HG03457 (cell line): ENCODE measurements at regions not wholly inside any gene's neighbourhood (a gene's known extent, or its start where the extent isn't known, plus 50 kb on each side); places are given as distances from the start of the nearest gene placed in this dataset.
"Not testable (repeated sequence)": the region's sequence is repeated elsewhere in the genome, so short reads cannot be mapped to it uniquely, and the experiment has no call there.

Source experiments
- ATAC-seq: cut with Tn5 transposase; IDR thresholded peaks from one replicate; pipeline ENCODE4 v1.9.1; 2021; ENCODE audit warnings: moderate number of reproducible peaks; ENCODE audit not compliant: unreplicated experiment

DNA sequence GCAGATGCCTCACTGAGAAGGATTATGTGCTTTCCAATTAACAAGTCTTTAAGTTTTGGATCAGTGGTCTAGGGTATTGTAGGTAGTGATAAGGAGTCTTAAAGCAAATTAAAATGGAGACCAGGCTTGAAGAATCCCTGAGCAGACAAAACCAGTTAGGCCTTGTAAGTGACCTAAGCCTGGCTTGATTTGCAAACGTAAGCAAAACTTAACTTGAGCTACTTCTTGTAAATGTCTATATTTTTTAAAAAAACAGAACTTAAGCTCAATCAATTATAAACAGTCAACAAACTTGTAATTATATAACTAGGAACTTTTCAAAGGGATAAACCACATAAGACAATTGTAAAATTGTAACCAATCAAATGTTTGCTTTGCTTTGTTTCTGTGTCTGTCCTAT lies 72.7 kb upstream of the NALF2 start:
- no peak for ATAC-seq

DNA sequence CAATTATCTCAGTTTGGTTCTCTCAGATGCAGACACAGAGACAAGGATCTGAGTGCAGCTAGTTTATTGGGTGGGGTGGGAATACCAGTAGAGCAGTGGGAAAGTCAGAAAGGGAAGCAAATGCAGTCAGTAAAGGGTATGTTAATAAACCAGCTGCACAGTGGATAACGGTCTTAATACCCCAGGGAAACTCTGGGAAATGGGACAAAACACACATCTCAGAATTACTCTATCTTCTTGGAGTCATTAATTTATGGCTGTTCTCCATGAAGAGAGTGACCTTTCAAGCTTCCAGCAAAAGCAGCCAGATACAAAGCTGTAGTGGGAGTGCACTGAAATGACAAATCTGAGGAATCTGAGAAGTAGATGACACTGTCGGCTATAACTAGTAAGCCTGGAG lies 73.3 kb upstream of the NALF2 start:
- no peak for ATAC-seq

DNA sequence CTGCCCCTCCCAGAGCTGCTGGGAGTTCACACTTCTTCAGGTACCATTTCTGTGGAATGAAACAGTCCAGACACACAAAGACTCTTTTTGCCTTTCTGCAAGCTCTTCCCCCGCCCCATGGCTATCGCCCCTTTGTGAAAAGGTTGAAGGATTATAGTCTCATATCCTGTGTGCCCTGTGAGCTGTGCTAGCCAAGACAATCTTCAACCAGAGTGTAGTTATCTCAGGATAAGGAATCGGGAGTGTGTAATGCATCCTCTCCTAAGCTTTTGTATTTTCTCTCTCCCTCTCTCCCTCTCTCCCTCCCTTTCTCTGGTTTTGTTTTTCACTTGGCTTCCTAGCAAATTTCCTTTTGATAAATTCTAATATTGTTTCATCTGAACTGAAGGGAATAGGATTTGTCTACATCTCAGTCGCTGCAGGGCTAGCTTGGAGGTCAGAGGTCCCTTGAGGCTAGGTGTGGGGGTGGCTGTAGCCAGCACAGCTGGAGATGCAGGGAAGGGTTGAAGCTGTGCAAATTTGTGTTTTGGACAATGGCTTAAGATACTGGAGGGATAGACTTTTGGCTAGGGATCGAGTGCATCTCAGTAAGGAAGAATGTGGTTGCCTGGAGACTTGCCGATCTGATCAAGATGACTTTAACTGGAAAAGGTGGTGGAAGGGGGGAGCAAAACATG lies 74.6 kb upstream of the NALF2 start:
- ATAC-seq, result no peak

DNA sequence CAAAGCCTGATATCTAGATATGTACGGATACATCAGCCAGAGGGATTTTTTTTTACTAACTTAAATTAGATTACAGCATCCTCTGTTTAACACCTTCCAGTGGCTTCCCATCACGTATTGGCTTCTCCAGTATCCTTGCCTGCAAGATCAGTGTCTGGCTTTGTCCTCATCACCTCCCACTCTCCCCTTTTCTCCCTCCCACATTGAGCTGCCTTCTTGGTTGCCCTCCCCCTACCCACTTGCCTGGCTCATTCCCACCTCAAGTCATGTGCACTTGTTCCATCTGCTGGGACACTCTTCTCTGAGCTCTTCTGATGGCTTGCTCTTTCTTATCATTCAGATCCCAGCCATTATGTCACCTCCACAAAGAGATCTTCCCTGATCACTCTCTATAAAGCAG lies 75.9 kb upstream of the NALF2 start:
- ATAC-seq, result no peak

DNA sequence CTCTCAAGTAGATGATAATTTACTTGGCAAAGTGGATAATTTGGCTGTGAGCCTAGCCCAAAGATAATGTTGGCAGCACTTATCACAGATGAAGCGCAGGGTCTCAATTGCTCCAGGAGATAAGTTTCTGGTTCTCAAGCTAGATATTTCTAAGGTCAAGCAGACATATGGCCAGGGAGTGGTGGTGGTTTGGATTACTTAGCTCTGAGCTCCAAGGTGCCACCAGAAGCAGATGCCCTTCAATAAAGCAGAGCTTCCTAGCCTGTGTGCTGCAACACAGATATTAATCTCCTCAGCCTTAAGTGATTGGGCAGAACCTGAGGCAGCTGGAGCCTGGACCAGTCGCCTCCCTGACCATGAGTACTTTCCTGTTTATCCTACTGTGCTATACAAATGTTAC lies 79.2 kb upstream of the NALF2 start:
- no peak for ATAC-seq

DNA sequence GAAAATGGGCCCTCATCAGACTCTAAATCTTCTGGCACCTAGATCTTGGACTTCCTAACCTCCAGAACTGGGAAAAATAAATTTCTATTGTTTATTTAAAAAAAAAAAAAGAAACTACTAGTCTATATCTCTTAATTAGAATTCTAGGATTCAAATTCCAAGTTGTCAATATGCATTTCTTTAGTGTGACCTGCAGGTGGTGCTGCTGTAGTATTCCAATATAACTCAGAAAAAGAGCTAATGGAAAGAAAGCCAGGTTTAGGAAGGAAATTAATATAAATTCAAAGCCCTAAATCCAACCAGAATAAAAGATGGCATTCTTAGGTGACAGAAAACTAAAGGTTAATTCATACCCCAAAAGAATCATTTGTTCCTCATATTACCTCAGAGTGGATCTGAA lies 80.0 kb upstream of the NALF2 start:
- ATAC-seq, result no peak

DNA sequence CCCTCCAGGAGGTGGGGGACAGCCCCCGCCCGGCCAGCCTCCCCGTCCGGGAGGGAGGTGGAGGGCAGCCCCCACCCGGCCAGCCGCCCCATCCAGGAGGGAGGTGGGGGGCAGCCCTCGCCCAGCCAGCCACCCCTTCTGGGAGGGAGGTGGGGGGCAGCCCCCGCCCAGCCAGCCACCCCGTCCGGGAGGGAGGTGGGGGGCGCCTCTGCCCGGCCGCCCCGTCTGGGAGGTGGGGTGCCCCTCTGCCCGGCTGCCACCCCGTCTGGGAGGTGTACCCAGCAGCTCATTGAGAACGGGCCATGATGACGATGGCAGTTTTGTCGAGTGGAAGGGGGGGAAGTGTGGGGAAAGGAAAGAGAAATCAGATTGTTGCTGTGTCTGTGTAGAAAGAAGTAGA lies 81.9 kb upstream of the NALF2 start:
- not testable (repeated sequence) for ATAC-seq

DNA sequence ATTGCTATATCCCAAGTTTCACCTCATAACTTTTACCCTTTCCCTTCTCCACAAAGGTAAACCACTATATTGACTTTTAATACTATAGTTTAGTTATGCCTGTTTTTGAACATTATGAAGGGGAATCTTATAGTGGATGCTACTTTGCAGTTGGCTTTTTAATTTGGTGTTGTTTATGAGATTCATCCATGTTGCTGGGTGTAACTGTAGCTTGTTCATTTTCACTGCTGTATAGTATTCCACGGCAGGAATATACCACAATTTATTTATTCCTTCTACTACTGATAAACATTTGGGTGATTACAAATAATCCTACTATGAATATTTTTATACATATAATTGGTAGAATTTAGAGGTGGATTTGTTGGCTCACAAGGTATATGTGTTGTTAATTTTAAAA lies 88.4 kb upstream of the NALF2 start:
- no peak for ATAC-seq

DNA sequence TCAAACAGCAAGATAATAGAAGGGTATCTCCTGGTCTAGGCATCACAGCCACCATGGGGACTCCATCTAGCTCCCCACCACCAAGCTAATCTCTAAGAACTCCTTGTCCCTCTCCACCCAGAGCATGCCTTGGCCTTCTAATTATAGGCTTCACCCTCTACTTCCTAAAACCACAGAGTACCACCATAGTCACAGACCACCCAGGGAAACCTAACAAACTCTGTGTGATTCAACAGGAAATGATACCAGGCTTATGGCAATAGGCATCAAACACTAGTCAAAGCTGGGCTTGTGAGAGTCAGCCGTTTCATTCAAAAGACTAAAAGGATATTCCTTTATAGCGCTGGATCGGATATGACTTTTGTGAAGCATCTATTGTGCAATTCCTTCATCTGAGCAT lies 91.5 kb upstream of the NALF2 start:
- no peak for ATAC-seq

DNA sequence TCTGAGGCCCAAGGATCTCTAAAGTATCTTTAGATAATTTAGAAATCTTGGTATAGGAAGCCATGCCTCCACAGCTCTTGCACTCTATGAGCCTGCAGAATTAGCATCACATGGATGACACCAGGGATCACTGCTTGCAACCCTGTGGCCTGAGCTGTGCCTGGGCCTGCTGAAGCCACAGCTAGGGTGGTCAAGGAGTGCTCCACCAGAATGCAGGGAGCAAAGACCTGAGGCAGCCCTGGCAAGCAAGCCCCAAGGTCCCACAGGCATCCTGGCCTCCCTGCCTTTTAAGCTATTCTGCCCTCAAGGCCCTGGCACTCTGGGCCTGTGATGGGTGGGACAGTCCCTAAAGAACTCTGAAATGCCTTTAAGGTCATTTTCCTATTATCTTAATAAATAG lies 105.2 kb upstream of the NALF2 start:
- ATAC-seq, result no peak

DNA sequence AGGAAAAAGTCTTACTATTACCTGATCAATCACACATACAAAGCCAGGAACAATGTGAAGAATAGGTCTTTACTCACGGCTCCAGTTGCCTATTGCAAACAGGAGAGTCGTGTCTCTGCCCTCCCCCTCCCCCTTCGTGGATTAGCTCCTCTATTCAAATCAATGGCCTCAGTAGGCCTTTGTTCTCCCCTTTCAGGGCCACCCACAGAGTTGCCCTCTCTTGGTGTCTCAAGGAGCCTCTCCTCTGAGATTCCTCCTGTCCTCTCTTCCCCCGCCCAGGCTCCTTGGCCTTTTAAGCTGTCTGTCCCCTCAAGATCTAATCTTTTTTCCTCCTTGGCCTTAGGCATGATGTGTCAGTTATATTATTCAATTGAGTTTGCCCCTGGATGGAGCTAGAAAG lies 107.2 kb upstream of the NALF2 start:
- ATAC-seq, result no peak

DNA sequence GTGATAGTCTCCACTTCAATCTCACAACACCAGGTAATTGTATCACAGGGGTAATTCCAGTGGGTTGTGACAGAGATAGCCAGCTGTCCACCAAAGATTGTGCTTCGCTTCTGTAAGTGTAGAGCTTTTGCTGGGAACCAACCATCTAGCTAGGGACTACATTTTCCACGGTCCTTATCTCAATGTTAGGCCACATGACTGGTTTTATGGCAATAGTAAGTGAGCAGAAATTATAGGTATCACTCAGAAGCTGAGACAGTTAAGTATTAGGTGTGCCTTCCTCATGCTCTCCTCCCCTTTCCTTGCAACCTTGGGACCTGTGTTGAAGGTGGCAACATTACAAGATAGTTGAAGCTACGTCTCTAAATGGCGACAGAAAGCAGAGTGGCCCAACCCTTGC lies 108.8 kb upstream of the NALF2 start:
- no peak for ATAC-seq

DNA sequence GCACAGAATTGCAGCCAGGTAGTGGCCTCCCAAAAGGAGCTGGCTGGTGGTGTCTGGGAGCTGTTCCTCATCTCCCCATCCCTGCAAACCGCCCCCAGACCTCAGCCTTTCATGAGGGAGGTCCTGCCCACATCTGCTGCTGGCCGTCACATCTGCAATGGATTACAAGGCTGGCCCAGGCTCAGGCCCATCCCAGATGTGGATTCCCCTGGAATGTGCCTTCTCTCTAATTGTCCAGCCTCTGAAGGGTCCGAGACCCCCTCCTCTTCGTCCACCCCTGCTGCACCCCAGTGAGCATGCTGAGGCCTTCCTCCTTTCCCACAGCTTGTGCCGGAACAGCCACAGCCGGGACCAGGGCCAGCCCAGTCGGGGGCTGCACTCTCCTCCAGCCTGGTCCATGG lies 115.0 kb upstream of the NALF2 start:
- ATAC-seq, result no peak

DNA sequence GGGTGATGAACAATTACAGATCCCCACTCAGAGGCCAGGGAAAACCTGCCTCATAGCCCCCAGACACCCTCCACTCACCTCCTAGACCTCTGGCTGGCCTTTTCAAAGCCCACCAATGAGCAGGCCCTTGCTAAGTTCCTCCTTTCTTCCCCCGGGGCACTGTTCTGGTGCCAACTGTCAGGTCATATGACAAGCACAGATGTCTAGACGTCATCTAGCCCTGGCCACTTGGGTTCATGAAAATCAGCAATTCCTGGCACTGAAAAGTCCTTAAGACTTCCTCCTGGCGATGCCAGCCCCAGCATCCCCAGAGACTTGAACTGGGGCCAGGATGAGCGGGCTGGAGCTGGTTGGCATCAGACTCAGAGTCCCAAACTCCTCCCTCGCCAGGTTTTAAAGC lies 115.6 kb upstream of the NALF2 start:
- ATAC-seq, result no peak

DNA sequence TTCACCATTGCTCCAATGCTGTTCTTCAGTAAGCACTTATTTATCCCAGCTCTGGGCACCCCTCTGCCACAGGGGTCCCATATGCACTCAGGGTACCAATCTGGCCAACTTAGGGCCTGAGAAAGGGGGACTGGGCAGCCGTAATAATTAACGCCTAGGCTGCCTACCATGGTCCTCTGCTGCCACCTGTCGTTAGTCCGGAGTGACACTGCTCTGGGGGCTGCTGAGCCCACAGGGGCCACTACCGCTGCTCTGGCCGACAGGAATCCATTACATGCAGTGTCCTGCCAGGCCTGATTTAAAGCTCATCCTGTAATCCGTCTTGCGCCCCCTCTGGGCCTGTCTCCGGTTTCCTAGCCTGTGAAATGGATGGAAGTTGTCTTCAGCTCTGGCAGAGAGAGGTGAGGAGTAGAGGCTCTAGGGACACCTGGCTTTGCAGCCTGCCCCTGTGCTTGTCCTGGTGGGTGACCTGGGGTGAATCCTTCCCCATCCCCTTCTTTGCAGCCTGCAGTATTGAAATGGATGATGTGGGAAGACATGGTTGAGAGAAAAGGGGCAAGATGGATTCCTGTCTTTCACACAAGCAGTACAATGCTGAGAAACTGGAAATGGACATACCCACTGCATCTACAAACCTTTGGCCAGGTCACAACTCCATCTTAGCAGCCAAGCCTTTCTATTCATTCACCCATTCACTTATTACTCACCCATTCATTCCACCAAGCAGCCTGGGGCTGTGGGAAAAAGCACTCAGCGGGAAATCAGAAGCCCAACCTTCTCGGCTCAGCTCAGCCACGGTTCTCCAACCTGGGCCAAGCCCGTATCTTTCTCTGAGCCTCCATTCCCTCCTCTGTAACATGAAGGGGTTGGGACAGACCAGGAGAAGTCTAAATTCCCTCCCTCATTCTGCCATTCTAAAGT lies 116.3 kb upstream of the NALF2 start:
- ATAC-seq, result no peak

DNA sequence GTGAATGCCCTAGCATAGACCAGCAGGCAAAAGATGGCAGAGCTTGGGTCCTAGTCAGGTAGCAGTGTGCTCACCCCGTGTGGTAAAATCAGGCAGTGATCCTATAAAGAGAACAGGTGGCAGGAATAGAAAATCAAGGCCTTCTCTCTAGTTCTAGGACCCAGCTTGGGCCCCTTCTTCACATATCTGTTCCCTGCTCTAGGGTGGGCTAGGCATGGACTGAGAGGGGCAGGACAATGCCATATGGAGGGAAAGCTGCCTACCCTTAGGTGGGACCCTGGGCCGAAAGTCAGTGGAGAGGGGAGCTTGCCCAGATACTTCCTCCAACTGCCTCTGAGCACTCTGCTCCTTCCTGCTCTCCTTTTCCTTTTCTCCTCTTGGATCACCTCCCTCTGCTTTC lies 117.4 kb upstream of the NALF2 start:
- no peak for ATAC-seq

DNA sequence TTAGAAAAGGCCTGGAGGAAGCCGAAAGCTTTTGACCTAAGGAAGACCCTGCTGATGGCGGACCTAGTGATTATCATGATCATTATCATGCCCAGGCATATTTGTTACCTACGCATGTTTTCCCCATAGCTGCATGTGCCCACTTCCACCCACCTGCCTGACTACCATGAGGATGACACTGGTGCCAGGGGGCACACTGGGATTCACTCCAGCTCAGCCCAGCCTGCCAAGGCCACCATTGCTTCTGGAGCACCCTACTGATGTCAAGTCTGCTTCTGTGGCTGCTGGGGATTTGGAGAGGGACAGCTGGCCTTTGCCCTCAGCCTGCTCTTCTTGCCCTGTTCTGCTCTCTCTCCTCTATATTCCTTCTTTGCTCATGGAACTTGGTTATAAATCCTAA lies 124.7 kb upstream of the NALF2 start:
- no peak for ATAC-seq

DNA sequence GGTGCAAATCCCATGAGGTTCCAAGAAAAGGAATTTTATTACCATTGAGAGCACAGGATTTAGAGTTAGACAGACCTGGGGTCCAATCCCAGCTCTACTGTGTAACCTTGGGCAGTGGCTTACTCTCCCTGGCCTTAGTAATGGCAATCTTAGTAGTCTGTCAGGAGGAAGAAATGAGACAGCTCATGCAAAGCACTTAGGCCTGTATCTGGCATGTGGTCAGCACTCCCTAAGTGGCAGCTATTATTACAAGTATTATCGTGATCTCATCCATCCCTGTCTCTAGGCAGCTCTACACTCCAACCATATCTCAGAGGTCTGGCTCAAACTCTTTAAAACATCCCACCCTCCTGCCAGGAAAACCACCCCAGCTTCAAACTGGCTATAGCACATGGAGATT lies 129.6 kb upstream of the NALF2 start:
- no peak for ATAC-seq

DNA sequence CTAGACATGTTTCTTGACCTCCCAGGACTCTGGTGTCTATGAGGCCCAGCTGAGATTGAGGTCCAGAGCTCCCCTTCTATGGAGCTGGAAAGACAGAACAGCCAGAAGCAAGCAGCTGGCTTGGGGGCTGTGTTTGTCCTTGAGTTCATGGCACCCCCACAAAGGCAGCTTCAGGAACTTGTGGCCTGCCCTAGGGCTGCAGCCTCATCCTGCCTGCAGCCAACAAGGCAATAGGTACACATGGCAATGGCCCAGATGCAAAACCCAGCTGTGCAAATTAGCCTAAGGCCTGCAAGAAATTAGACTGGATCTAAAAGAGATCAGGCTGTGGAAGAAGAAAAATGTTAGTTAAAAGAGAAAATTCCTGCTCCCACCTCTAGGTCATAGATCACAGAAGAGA lies 131.7 kb upstream of the NALF2 start:
- no peak for ATAC-seq

DNA sequence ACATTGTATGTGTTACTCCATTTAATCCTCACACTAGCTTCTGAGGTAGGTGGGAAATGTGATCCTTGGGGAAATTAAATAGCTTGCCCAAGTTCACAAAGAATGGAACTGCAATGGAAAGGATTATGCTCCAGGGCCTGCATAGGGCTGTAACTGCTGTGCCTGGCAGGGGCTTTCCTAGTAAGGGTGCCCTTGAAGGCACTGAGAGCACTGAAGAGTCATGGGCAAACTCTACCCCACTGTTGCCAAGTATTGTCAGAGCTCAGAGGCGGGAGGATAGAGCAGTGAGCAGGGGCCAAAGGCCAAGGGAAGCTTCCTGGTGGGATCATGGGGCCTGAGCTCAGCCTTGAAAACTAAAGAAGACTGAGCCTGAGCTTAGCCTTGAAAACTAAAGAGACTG lies 133.0 kb upstream of the NALF2 start:
- ATAC-seq, result no peak

DNA sequence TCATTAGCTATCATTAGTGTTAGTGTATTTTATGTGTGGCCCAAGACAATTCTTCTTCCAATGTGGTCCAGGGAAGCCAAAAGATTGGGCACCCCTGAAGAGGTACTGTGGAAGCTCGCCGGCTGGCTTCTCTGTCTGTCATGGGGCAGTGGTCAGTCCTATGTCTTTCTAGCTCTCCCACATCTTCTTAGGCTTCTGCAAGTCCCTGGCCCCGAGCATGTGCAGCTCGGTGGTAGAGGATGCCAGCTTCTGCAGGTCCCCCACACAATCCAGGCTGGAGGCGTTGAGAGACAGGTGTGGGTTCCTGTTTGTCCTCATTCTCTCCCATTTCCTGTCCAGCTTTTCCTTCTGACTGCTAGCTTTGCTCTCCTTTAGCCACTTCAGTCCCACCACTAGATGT lies 134.1 kb upstream of the NALF2 start:
- no peak for ATAC-seq

DNA sequence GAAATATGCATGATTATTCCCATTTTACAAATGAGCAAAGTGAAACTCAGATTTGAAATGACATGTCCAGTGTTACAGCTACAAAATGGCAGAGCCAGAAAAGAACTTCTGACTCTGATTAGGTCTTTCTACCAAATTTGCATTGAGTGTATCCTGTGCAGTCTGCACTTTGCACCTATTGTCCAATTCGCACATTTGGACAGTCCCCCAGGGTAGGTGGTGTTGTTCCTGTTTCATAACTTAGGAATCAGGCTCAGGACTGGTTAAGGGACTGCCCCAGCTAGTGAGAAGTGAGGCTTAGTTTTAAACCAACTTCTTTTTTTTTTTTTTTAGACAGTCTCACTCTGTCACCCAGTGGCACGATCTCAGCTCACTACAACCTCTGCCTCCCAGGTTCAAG lies 137.9 kb upstream of the NALF2 start:
- ATAC-seq, result no peak

DNA sequence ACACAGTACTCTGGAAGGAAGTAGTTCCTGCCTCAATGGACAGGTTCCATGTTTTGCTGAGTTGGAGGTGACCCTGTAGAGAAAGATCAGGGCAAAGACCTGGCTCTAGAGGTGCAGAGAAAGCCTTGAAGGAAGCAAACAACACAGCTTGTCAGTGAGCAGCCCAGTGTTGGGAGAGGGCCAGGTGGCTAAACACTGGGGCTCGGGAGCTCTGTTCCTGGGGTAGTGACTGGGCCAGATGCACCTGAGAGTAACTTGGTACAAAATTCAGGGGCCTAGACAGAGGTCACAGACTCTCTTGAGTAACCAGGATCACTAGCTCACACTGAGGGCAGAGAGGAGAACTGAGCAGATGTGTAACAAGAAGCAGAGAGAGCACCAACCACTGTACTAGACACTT lies 138.4 kb upstream of the NALF2 start:
- ATAC-seq, result no peak
